ENCODE measurements at regions not wholly inside any gene's neighbourhood (a gene's known extent, or its start where the extent isn't known, plus 50 kb on each side); places are given as distances from the start of the nearest gene placed in this dataset.

DNA sequence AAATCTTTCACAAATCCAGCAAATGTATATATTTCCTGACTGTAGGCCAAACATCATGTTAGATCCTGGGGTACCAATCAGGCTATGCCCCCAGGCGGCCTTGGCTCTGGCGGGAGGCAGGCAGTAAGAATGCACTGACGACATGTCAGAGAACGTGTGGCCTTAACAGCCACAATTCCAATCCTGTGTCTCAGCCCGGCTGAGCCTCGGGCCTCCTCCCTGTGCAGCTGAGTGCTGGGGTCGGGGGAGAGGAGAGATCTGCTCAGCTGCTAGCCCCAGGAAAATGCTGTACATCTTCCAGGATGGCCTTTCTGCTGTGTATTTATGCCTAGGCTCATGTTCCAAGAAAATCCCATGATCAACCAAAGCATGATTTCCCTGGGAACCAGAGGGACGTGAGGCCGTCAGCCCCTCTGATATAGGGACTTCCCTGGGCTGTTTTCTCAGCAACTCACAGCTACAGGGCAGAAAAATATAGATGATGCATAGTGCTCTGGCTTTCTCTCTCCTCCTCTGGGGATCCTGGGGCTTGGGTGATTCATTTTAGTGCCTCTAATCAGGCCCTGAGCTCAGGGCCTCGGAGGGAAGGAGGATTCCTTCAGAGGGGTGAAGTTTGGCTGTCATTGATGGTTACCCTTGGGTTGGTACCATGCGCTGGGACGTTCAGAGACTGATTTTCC lies 604.0 kb downstream of the HS3ST4 start:
- no peak for DNase-seq

DNA sequence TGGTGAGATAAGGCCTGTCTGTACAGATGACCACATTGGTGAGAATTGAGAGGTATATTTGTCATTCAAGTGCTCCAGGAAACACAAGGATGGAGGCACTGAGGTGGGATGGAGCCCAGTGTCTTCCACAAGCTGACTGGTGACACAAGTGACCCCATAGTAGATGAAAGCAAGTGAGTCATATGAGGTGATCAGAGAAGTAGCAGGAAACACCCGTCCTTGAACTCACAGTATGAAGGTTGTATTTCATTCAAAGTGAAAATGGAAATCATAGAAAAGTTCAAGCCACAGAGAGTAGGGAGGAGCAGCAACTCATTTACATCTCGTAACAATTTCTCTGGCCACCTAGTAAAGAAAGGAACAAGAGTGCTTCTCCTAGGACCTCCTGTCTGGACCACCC lies 609.8 kb downstream of the HS3ST4 start:
- no peak for DNase-seq

DNA sequence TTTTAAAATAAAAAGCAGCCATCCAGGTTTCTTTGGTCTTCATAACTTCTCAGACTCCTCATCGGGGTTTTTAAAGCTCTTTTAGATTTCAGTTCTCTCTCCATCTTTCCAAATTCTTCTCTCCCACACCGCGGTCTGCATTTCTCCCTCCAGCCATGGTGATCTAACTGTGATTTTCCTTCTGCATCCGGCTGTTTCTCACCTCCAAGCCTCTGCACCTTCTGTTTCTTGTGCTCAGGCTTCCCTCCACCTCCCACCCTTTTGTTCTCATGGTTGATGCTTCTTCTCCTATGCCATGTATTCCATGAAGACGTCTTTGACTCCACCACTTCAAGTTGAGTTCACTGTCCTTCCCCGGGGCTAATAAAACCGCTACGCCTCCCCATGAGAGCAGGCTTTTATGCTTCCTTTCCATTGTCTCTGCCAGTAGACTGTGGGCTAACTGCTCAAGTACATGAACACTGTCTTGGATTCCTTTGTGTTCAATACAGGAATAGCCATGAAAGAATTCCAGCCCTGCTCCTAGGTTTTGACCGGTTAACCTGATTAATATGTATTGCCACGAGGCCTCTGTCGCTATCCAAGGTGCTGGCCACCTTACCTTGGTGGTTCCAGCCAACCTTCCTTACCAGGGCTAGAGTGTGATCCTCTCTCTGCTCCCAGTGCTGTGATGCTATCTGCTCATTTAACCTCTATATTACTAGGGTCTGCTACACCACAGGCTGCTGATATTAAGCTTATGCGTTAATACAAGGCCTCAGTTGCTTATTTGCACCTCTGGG lies 625.1 kb downstream of the HS3ST4 start:
- no peak for DNase-seq

DNA sequence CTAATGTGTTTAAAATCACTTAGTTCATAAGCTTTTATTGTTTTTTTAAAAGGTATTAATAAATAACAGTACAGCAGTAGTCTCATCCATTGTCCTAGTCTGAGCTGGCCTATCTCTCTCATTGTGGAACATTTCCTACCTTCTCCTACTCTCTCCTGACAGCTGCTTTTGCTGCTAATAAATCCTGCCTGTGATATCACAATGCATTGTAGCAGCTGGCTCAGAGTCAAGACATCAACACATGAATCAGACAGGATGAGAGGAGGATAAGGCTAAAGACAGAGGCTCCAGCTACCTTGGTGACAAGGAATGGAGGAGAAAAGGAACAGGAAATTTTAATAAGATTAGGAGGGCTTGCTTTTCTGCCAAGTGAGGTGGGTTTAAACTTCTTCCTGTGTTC lies 626.1 kb downstream of the HS3ST4 start:
- no peak for DNase-seq

DNA sequence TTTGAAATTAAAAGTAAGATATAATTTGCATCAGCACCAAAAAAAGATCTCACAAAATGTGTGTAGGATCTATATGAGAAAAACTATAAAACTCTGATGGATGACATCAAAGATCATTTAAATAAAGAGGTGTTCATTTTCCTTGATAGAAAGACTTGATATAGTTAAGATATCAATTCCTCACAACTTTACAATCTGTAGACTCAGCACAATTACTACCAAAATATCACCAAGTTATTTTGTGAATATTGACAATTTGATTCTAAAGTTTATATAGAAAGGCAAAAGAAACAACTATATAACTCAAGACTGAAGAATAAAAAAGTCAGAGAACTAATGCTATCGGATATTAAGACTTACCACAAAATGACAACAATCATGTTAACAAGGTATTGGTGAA lies 638.9 kb downstream of the HS3ST4 start:
- DNase-seq: no peak

DNA sequence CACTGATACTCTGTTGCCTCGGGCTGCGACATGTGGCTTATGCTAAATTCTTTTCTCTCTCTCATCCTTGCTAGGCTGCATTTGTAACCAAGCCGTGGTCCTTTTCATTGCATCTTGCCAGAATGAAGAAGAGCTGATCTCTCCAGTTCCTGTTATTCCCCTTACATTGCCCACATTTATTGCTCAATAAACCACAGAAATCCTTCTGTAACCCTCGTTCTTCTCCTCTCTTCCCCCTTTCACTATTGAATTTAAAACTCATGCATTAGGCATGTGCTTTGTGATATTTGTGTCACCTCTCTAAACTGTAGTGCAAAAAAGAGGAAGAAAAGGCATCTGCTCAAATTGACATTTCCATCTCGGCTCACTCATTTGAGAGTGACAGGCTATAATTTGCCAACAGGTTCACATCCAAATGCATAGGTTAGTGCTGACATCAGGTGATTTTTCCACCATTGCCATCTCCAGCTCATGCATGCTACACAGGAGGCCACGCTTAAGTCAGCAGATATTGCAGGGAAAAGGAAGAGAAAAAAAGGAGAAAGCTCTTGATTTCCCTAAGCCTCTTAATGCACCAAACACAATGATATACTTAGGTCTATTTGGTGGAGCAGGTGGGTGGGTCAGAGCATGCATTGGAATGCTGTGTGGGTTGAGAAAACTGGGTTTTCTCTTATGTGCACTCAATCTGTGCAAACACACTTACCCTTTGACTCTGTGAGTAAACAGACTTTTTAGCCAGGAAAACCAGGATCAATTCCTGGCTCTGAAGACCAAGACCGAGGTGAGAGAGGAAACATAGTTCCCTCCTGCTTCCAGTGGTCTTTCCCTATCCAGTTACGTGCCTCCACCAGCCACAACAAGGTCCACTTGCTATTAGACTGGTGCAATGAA lies 642.7 kb downstream of the HS3ST4 start:
- DNase-seq: peak; percentile 64

DNA sequence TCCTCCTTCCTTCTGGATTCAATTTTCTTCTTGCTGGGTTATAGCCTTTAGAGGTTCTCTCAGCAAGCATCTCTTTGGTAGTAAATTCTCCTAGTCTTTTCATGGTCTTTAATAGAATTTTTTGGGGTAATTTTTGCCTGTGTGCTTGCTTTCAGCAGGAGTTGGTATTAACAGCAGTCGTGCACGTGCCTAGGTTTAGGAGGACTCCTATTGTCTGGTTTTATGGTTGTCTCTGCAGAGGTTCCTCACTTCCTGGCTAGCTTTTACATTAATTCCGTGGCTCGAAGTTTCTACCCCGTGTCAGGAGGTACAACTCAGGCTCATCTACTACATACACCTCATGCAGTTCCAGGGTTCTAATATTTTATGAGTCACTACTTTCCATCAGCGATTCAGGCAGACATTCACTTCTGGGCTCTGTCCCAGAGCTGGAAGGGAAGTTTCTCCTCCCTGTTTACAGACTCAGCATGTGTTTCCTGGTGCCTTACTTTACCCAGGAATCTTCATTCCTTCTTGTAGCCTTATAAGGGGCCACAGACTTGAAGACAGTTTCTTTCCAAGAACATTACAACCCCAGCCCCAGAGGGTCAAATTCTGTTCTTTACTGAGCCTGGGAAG lies 643.6 kb downstream of the HS3ST4 start:
- DNase-seq: no peak

DNA sequence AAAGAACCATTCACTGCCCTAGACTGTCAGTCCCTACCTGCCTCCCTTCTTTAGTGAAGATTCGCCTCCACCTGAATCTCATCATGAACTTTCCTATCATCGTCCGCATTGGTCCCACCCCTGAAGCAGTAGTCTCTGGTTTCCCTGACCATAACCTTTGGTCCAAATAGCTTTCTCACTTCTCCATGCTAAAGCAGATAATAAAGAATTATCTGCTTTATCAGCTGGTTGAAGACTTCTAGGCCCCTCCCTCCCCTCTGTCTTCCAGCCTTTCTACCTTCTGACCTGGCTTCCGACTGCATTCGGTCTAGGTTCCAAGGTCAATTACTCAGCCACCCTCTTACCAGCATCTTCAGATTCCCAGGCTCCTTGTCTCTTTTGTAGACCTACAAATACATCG lies 650.9 kb downstream of the HS3ST4 start:
- no peak for DNase-seq

DNA sequence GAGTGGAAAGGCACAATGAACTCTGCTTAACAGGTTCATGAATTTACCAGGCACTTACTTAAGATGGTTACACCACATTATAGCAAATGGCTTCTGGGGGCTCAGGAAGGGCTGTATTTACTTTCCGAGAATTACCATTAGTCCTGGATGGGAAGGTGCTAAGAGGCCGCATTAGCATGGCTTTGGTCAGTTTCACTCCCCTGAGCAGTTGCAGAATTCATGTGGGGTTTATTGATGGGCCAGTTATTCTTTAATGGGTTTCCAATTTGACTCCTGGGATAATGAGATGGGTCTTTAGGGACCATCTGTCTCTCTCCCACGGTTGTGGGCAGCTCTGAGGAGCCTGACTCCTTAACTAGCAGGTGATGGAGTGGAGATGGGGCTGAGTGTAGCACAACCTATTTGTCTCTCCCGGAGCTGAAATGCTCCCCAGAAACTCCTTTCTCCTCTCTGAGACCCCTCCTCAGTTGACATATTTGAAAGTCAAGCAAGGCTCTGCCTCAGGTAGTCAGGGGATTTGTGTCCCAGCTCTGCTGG lies 652.5 kb downstream of the HS3ST4 start:
- DNase-seq: no peak

DNA sequence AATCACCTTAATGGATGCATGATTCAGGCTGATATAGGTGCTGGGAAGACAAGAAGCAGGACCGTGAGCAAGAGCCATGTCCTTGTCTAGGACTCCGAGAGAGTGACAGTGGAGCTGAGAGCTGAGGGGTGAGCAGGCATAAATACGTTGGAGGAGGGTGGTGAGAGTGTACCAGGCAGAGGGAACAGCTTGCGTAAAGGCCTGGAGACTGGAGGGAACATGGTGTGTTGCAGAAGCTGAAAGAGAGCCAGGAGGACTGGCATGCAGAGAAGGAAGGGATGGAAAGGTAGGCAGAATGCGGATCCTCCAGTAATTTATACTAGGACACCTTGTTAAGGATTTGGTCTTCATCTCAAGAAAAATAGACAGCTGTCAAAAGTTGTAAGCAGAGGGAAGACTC lies 653.2 kb downstream of the HS3ST4 start:
- no peak for DNase-seq

DNA sequence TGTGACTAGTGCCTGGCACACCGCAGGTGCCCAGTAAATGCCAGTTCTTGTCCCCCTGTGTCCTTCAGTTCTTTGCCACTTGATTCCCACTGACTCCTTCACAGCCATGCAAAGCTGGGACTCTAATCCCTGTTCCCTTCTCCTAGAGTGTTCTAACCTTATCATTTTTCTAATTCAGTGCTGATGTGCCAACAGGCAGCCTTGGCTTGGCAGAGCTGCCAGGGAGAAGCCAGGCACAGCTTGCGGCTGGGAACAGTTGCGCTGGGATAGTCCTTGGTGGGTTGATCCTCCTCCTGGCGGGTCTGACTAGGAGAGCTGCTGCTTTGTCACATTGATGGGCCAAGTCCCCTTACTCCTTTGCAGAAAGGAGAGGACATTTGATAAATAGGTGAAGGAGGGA lies 654.2 kb downstream of the HS3ST4 start:
- no peak for DNase-seq

DNA sequence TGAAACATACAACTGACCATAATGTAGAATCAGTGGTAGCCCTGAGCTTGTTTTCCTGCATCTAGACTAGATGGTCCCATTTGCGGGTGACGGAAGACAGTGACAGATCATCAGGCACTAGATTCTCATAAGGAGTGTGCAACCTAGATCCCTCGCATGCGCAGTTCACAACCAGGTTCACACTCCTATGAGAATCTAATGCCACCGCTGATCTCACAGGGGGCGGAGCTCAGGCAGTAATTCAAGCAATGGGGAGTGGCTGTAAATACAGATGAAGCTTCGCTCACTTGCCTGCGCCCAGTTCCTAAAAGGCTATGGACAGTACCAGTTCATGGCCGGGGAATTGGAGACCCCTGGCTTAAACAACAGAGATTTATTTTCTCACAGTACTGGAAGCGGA lies 656.3 kb downstream of the HS3ST4 start:
- no peak for DNase-seq

DNA sequence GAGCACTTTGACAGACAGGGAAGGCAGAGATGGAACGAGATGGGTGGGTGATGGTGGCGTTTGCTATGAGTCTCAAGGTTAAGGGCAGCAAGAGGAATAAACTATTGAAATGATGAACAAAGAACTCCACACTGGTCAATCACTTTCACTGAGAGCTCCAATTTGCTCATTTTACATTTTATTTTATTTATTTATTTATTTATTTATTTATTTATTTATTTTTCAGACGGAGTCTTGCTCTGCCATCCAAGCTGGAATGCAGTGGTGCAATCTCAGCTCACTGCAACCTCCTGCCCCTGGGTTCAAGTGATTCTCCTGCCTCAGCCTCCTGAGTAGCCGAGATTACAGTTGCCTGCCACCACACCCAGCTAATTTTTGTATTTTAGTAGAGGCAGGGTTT lies 669.1 kb downstream of the HS3ST4 start:
- no peak for DNase-seq

DNA sequence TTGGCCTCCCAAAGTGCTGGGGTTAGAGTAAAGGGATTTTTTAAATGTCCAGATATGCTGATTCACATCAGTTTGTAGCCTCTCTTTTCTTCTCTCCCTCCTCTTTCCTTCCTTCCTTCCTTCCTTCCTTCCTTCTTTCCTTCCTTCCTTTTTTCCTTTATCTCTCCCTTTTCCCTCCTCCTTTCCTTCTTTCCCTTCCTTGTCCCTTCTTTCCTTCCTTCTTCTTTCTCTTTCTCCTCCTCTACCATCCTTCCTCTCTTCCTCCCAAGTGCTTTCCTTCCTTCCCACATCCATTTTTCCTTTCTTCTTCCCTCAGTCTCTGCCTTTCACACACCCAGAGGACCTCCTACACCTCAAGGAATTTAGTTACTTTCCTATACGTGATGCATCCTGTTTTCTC lies 671.8 kb downstream of the HS3ST4 start:
- no peak for DNase-seq

DNA sequence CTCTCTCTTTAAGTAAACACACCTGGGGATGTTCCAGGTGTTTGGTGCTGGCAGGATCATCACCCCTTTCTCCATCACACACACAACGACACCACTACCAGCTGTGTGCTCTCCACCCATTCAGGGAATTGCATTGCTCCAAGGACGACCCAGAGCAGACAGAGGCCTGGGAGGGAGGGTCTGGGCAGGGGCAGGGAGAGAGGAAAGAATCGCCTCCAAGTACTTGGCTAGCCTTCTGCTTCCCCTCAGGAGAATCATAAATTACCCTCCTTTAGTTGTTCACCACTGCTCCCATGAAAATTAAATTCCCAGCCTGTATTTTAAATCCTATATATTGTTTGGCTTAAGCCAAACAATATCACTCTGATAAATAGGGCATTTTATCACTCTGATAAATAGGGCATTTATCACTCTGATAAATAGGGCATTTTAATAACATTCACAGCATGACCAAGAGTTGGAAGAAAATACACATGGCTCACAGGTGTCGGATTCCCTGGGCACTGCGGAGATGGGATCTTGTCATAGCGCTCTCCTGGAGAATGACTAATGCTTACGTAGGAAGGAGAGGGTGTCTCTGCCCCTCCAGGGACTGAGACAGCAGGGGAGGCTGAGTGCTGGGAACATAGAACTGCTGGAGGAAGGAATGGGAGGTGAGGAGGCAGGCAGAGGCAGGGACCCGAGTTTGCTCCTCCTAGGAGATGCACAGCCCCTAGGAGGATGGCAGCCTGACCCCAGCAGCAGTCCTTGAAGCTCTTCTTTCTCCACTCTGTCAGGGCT lies 673.6 kb downstream of the HS3ST4 start:
- DNase-seq: no peak

DNA sequence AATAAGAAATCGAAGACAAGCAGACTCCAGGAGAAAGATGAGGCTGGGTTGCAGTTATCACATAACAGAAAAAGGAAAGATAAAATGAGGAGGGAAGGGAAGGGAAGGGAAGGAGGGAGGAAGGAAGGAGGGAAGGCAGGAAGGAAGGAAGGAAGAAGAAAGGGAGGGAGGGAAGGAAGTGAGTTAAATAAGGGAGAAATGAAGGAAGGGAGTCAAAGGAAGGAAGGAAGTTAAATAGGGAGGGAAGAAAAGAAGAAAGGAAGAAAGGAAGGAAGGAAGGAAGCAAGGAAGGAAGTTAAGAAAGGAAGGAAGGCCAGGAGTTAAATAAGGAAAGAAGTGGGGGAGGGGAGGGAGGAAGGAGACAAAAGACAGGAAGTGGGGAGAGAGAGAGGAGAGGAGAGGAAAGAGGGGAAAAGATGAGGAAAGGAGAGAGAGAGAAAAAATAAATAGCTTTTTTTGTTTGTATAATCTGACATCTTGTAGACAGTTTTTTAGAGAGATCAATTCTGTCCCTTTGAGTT lies 679.6 kb downstream of the HS3ST4 start:
- no peak for DNase-seq

DNA sequence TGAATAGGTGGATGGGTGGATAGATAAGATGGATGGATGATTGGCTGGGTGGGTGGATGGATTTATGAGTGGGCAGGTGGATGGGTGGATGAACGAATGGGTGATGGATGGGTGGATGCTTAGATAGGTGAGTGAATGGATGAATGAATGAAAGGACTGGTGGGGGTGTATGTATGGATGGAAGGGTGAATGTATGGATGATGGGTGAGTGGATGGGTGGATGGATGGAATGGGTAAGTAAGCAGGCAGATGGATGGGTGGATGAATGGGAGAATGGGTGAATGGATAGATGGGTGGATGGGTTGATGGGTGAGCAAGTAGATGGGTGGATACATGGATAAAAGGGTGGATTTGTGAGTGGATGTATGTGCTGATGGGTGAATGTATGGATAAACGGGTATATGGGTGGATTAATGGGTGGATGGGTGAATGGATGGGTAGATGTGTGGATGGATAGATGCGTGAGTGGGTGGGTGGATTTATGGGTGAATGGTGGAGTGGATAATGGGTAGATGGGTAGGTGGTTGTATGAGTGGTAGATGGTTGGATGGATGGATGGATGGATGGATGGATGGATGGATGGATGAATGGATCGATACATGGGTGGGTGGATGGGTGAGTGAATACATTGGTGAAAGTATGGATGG lies 682.6 kb downstream of the HS3ST4 start:
- no peak for DNase-seq

DNA sequence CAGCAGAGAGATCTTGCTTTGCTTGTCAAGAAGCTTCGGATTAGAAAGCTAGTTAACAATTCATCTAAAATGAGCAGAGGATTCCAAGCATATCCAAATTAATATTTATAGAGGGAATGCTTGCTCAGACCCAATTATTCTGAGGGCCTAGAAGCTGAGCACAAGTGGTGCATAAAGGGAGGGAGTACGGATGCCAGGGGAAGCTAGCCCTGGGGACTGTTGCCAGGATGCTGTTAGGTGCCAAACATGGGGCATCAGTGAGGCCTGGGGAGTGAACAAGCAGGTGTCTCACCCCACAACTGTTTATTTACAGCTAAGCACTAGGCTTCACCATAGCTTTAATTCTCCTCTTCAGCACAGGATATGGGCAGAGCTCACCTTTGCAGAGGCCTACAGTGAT lies 684.1 kb upstream of the C16orf82 start:
- no peak for DNase-seq

DNA sequence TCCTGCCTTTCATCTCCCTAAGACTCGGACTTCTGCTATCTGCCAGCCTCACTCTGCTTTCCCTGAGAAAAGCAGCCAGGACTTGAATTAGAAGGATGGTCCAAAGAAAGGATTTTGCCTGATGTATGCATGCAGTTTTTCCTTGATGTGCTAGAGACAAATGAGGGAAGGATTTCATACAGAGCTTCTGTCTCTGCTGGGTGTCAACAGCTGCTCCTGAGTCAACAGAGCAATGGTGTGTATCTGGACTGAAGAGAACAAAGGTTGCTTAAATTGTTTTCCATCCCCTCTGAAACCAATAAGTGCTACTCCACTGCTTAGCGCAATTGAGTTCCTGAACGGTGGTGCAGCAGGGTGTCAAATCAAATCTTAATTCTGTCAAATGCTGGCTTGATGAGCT lies 680.6 kb upstream of the C16orf82 start:
- no peak for DNase-seq

DNA sequence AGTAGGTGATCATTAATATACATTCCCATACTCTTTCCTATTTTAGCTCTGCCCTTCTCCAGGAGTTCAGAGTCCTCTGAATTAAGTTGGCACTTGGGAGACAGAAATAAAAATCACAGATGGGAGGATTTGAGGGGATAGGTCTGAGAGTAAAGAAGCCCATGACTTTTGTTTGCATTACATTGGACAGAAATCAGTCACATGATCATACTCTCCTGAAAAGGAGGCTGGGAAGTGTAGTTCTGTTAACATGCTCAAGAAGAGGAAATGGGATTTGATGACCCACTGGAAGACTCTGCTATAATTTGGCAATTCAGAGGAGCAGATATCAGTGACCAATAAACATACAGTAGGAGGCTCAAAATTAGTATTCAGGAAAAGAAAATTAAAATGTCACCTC lies 674.9 kb upstream of the C16orf82 start:
- no peak for DNase-seq

DNA sequence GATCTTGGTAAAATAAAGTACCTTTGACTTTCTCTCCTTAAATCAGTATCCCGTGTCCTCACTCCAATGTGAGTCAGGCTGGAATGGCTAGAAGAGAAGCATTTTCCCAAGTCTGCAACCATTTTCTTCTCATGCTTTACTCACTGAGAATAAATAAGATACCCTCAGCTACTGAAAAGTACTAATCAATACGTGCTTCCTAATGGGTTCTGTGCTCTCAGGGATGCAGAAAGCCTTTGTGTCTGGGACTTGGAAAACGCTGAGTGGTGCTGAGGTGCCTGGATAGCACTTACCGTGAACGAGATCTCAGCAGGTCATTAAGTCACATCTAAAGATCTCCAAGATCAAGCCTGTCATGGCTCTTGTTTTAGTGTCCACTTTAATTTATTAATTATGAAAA lies 672.3 kb upstream of the C16orf82 start:
- no peak for DNase-seq
